GM18907 (cell line): ENCODE measurements at regions not wholly inside any gene's neighbourhood (a gene's known extent, or its start where the extent isn't known, plus 50 kb on each side); places are given as distances from the start of the nearest gene placed in this dataset.
A peak's percentile ranks its signal among the peaks of the same experiment; 100 is the strongest.

Experiments used
- ATAC-seq: cut with Tn5 transposase; IDR thresholded peaks from one replicate; pipeline ENCODE4 v1.9.1; 2021; ENCODE audit warnings: mild to moderate bottlenecking, moderate library complexity; ENCODE audit not compliant: unreplicated experiment

DNA sequence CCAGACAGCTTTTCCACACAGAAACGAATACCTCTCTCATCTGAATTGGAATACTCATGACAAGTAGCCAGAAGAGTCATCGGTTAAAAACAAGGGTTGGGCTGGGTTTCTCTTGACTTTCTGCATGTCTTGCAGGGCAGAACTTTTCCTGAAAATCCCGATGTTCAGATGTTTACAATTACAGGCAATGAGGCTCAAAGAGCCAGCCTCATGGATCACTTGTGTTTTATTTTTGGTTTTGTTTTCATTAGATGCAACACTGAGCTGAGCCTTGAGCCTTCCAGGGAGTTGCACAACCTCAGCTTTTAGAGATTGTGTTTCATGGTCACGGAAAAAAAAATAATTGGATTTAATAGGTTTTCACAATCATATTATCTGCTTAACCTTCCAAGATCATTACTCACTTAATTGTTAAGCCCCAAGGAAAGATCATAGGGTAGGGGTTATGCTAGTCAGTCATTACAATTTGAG is 288.1 kb upstream of the PRDM1 start:
- no peak for ATAC-seq

DNA sequence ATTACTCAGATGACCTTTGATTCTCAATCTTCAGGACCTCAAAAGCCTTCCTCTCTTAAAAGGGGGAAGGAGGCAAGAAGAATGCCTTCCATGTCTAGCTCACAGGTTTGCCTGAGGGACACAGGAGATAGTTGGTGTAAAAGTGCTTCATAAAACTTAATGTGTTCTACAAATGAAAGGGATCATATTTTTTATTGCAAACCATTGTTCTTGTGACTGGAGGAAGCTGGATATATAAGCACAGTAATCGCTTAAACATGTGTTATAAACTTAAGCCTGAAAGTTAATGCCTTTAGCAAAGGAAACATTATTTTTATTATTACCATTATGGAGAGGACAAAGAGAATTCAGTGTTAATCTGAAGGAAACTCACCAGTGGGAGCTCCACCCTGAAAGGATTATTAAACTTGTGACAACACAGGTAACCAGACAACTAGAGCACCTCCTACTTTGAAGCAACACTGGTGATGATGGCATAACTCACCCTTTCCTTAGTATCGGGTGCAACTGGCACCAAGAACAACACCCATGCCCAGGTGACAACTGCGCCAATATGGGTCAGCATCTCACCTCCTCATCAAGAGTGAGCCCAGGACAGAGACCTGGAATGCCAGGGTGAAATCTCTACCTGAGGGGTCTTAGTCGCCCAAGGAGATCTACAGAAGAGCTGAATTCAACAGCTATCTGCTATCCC is 288.7 kb upstream of the PRDM1 start:
- ATAC-seq = no peak

DNA sequence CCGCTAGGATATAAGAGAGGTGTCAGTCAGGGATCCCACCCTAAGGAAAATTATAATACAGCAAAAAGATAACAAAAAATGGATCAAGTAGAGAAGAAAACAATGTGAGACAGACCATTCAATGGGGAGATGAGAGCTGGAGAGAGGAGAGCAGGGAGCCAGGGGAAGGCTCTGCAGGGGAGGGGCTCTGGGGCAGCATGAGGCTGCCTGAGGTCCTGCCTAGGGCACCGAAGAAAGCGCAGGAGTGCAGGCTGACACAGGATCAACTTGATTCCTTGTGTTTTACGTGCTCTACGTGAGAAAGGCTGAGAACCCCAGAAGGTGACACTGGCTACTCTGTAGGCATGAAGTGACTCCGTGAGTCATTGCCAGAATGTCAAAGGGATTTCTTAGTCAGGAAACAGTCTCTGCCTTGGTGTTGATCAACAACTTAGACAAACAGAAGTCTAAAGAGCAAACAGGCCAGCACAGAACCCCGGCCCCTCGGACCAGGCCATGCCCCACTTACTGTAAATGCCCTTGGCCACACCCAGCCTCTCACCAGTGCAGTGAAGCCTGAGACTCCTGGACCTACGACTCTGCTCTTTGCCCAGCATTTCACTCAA is 290.1 kb upstream of the PRDM1 start:
- no peak for ATAC-seq

DNA sequence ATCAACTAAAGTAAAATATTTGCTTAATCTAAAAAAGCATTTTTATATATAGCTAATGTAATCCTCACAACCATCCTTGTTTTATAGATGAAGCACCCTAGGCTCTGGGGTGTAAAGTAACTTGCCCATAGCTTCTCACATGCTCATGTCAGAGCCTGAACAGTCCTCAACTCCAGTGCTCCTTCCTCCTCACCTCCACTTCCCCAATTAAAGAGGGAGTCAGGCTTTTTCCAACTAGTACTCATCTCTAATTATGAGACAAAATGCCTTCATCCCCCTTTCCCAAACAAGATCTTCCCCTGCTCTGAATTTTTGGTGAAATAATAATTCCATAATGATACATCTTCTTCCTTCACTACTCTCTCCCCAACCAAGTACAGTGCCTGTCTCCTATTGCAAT is 290.8 kb upstream of the PRDM1 start:
- no peak for ATAC-seq

DNA sequence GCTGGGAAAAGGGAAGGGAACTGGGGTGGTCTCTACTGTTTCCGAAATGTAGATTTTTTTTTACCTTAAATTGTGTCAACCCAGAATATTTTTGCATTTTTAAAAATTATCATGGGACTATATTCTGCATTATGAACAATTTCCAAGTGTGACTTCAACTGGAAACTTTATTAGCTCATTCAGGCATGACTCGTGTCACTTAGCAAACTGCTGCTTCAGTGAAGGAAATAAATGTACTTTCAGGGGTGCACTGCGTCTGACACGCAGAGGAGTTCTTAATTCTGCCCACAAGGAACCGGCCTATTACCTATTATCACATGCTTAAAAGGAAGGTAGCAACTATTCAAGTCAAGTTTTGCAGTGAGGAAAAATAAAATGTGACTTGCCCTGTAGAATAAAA is 291.3 kb upstream of the PRDM1 start:
- peak; percentile 38 for ATAC-seq

DNA sequence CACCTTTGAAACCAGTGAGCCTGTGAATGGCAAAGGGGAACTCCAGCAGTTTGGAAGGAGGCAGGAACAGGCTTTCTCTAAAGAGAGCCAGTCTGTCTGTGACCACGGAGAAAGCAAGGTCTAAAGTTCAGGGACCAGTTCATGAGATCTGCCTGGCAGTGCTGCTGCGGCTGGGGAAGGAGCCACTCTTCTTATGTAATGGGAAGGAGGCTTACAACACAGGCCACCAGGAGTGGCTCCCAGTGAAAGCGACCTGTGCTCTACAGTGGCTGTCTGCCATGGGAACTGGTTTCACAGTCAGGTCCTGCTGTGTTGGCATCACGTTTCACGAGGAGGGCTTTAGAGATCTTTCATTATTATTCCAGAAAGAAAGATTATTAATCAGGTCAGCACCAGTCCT is 291.9 kb upstream of the PRDM1 start:
- no peak for ATAC-seq

DNA sequence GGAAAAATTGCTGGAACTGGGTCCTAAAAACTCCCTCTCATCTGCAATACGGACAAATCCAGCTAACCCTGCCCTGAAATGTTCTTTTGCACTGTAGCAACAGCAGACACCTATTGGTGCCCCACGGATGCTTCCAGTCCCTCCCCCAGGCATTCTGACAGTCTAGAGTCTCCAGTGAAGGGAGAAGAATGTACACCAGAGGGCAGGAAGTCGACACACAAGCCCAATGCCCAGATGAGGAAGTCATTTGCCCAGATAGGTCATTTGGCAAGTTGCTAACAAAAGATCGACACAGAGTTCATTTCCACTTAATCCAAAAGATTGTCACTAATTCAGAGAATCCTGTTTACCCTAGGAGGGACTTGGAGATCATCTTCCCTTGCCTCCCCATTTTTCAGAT is 293.0 kb upstream of the PRDM1 start:
- ATAC-seq = no peak

DNA sequence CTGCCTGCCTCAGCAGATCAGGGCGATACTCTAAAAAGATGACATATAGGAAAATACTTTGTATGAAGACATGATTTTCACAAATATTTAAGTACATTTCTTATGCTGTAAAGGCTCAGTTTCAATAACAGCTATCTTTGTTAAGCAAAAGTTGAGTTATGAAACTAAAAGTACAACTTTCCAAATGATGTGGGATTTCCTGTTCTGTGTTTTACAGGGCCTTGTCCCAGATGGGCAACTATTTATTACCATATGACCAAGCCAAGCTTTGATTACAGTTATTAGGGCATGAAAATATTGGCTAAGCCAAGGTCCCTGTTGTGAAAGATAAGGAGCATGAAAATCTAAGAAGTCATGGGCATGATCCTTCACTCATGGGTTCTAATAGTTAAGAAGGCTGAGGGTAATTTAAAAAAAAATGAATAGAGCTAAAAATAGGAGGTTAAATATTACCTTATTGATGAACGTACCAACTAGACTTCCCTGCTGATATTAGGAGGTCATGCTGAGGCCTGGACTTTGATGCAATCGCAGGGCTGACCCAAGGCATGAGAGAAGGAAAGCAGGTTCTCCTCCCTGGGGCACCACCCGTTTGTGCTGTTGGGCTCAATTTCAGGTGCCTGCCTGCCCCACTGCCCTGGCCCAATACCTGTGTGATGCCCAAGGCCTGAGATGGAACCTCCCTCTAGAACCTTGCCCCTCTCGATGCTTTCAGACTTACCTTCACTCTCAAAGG is 294.4 kb upstream of the PRDM1 start:
- peak; percentile 57 for ATAC-seq

DNA sequence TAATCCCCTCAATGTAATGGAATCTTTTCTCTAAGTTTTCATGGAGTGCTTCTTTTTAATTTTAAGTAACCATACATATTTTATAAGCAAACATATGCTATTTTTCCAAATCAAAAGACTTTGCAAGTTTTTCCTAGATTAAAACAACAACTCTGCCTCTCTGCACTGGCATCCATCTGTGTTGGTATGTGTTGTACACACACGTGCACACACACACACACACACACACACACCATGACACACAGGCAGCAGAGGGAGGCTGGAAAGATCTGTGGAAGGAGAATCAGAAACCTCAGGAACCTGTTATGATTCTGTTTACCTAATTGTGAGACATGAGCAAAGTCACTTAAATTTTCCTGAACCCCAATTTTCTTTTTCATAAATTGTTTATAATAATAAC is 295.0 kb upstream of the PRDM1 start:
- ATAC-seq = peak; percentile 2

DNA sequence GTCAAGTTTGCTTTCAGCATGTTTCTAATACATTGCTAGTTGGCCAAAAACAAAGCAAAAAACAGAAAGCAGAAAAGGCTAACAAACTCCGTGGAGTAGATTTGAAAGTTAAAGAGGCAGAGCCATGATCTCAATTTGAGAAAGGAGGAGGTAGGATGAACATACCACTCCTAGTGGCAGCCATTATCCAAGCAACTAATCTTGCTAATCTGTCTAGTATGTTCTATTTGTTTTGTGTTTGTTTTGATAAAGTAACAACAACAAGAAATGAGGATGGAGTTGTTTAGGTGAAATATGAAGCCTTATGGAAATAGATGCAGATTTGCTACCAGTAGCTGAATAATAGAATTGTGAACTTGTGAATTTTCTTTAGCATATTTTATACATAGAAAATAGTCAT is 295.5 kb upstream of the PRDM1 start:
- no peak for ATAC-seq

DNA sequence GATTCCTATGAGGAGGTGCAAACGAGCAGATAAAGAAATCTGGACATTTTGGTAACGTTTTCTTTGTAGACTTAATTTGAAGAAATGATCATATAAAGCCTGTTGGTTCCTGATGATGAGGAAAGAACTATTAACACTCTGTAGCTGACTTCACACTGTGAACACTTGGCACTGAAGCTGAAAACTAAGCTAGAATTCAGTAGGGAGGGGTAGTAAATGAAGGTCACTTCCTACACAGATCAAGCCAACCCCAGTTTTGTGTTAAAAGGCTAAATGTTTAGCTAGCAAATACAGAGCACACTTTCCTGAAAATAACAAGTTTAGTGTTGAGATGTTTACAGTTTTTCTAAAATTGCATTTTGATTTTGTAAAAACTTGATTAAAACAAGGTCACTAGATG is 296.2 kb upstream of the PRDM1 start:
- ATAC-seq = no peak

DNA sequence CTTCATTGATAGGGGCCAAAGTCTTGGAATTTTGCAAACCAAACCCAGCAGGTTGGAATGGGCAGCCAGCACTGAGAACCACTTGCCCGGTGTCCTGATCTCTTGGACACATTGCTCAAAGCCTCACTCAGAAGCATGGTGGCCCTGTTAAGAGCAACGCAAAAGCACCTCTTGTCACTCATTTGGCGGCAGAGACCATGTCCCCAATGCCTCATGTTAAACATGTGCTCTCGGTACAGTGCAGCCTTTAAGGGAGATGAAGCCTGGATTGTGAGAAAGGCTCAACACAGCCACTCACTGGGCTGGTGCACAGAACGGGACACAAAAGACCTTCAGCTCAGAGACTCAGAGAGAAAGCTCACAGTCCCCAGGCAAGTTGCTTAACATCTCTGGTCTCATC is 298.4 kb upstream of the PRDM1 start:
- no peak for ATAC-seq

DNA sequence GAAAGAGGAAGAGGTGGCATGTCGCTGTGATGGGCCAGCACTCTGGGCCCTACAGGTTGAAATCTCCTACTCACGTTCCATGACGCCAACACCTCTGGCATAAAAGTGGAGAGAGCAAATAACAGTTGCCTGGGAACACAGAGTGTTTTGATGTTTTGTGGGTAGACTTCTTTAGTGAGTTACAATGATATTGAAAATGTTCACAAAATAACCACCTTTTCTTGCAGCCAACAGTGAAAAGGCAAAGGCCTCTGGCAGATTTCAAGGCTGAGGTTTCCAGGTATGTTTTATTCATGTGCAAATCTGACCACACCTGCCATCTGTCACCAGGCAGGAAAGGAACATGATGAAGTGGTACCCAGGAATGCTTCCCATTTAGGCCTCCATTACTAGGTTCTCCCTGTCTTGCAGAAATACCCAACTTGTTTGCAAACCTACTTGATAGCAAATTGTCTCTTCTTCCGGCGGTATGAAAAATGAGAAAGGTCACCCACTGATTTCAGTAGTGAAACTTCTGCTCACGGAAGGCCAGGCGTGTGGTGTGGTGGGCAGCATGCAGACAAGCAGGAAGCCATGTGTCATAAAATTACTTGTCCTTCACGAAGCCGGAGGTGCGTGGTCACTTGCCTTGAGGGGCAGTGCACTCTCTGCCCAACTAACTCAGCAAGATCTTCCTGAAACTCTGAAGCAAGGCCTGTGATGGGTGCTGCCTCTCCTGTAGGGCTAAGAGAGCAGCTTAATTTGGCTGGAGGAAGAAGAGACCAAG is 299.1 kb upstream of the PRDM1 start:
- ATAC-seq = peak; percentile 73

DNA sequence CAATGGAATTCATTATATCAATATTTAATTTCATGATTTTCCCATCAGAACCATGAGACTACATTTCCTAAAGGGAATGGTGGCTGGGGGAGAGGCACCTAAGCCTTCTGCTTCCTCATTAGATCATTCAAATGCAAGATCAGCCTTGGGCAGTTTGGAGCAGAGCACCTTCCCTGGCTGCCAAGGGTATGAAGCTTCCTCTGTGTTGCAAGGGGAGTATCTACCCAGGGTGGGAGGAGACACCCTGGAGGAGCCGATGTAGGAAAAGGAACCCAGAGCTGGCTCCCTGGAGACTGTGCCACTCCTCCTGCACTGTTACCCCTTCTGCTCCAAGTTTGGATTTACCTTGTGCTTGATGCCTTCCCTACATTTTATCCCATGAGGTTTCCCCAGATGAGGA is 299.7 kb upstream of the PRDM1 start:
- no peak for ATAC-seq

DNA sequence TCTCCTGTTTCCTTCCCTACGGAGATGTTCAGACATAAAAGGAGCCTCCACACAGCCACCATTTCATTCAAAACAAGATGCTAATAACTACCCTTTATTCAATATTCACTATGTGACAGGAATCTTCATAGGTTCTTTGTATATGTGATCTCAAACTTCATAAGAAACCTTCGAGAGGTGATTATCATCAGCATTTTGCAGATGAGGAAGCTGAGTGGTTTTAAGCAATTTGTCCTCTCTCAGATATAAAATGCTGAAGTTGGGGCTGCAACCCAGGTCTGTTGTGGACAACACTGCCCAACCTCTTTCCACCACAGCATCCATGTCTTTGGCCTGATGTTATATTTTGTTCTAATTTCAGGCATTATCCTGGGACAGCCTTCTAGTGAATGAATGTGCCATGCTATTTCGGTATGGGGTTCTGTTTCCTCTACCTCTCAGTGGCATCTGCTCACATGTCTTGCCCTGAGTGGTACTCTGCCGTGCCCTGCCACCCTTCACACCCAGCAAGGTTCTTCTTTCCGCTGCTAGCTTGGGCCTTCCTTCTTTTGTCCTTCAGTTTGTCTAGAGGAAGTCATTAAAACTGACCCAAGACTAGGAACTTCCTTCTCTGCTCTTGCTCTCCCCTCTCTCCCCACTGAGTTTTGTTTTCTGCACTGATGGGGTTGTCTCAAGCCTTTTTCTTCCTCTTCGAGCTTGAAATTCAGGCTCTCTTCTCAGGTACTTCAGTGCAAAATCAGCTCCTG is 300.9 kb upstream of the PRDM1 start:
- ATAC-seq = no peak

DNA sequence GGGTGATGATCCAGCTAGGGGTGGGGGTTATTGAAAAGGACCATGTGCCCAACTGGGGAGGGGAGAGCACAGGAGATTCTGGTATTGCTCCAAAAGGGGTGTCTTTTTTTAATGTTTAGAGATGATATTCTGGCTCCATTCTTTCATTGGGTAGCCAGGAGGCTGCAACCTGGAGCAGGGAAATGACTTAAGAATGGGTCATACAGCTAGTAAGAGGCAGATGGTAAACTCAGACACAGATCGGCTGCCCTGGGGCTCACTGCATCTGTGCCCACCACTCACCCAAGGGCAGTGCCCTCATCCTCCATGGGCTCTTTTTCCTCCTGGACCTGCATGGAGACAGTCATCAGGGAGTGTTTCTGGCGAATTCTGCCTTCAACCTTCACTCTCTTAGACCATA is 302.0 kb upstream of the PRDM1 start:
- ATAC-seq = no peak

DNA sequence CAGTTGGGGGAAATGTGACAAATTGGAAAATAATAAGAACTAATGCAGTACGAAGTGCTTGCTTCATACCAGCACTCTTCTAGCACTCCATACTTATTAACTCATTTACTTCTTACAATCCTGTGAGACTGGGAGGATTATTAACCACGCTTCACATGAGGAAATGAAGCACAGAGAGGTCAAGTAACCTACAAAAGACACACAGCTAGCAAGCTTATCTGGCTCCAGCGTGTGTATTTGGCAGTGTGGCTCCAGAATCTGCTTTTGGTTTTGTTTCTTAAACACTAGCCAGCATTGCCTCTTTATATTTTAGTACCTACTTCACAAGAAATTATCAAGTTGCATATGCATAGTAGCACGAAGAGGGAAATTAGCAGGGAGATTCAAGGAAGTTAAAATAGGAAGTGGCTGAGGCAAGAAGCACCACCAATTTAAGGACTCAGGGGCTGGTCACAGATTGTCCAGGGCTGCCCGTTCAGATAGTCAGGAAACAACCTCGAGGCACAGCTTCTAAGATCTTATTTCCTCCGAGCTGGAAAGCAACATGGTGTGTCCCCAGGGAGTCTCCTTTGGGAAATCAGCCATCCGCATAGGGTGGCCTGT is 302.7 kb upstream of the PRDM1 start:
- no peak for ATAC-seq

DNA sequence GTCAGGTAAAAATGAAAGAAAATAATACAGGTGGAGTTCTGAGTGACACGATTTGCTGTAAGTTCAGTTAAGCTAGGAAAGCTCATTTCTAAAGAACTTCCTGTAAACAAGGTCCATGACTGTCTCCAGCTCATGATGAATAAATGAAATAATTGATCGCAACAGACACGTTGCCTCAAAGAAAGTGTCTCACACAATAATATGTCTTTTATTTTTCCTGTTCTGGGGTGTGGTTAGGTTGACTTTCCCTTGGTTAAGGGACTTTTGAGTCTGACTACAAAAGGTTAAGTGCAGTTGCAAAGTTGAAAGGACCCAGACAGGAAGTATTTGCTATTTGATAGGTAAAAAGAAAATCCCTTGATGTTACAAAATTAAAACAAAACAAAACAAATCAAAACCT is 304.2 kb upstream of the PRDM1 start:
- ATAC-seq = no peak

DNA sequence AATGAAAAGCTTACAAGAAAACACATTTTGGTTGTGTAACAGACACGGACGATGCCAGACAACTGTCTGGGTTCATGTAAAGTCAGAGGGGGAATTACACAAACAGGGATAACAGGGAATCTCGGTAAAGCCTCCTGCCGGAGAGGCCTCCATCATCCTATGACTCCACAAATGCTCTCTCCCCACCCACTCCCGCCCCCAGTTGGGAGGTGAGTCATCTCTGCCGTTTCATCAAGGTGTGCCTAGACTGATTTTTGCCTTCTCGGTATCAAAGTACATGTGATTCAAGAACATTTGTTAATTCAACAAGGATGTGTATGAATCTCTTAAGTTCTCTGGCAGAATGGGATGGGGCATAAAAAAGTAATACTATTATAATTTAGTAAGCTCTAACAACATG is 304.9 kb upstream of the PRDM1 start:
- no peak for ATAC-seq

DNA sequence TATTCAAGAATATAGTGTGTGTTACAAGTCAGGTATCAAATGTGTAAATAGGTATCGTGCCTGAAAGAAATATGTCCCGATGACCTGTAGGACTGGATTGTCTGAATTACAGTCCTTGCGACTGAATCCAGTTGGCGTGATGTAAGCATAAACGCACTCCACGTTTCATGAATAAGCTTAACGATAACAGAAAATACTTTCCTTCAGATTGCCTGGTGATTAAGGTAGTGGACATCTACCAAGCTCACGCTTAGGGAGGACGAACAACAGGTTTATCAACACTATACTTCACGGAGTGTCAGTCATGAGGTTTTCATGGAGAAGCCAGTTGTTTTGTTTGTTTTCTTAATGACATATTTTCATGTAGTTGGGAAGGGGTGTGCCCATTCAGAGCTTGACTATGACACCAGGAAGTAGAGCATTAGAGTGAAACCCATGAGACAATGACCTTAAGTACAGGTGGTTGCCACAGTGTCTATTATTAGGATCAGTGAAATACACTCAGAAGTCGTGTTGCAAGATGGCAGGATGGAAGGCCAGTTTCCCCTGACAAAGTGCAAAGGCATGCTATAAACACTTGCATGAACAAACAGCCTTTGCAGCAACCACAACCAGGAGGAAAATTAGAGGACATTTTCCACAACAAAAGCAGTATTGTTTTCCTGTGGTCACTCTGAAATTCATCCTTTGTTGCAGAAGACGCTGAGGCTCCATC is 305.8 kb upstream of the PRDM1 start:
- ATAC-seq = peak; percentile 75
